ENCODE measurements at regions not wholly inside any gene's neighbourhood (a gene's known extent, or its start where the extent isn't known, plus 50 kb on each side); places are given as distances from the start of the nearest gene placed in this dataset.

DNA sequence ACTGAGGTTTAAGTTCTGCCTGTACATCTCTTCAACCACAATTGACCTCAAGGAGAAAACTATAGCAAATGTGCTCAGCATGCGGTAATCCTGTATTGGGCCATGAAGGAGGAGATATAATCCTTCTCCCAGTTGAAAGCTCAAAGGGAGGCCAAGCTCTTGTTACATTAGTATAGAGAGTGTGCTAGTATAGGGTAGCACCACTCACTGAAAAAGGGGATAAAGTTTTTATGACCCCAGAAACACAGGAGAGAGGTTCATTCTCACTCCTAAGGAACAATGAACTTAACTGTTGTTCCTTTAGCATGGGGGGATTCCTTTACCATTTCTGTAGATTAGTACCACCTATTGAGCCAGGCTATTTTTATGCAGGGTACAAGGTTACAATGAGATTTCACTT lies 267.7 kb downstream of the LRRIQ3 start:
- CTCF ChIA-PET, result no interaction called here
- BruUV-seq (replicated peaks), result no TSS peak
- intact Hi-C loops (cut with micrococcal nuclease), result no loop called here

More for the DNA sequence above, 267.7 kb downstream of the LRRIQ3 start:
- Histone ChIP-seq H3K9me3 (replicated peaks; ENCODE audit: control insufficient read depth, insufficient read depth, low read length) (no peaks in the 10 kb centered on the region), H3K9ac (replicated peaks; ENCODE audit: extremely low read depth, insufficient read depth, low read length) (no peak overlapping the region), H3K27ac (ENCODE audit: insufficient read depth, low read depth, low read length) (no peak overlapping the region), H3K79me2 (ENCODE audit: control insufficient read depth, insufficient read depth, low read length) (no peaks in the 10 kb centered on the region), H2AFZ (ENCODE audit: low read depth, low read length) (no peak overlapping the region), H3K4me2 (ENCODE audit: insufficient read depth, low read length) (no peak overlapping the region), H3K36me3 (ENCODE audit: control insufficient read depth in 2 of 2, extremely low read depth in 1 of 2, insufficient read depth in 2 of 2, low read length in 2 of 2) (no peaks in the 10 kb centered on the region), H3K4me1 (ENCODE audit: control insufficient read depth, extremely low read depth, insufficient read depth, low read length) (no peaks in the 10 kb centered on the region), H3K9me1 (replicated peaks; ENCODE audit: control insufficient read depth, extremely low read depth, insufficient read depth, low read length) (no peaks in the 10 kb centered on the region), H3K4me3 (replicated peaks in 1 of 3; ENCODE audit: insufficient read depth in 1 of 3, low read depth in 1 of 3, low read length in 3 of 3) (no peak overlapping the region), H3K27me3 (ENCODE audit: control insufficient read depth in 2 of 2, insufficient read depth in 2 of 2, low read length in 2 of 2) (no peaks in the 10 kb centered on the region), H4K20me1 (replicated peaks; ENCODE audit: control insufficient read depth, extremely low read depth, insufficient read depth, low read length) (no peaks in the 10 kb centered on the region)
- FAIRE-seq, result no peak
- DNase-seq (ENCODE audit: low read depth, low spot score), result no peak
- dilution Hi-C loops (cut with MboI; ENCODE audit: extremely low pct_ligation_motif_present, low sequenced_read_pairs), result no loop called here
- no peak for TF ChIP-seq GATA2 (IDR thresholded peaks at IDR 0.05; ENCODE audit: insufficient read depth, insufficient read length, low read depth, low read length)
- TF ChIP-seq EZH2 (IDR thresholded peaks at IDR 0.05; ENCODE audit: borderline replicate concordance, low read depth, low read length, severe bottlenecking), result no peak
- TF ChIP-seq FOS (IDR thresholded peaks at IDR 0.05; ENCODE audit: borderline replicate concordance, insufficient read depth, low read length), result no peak
- TF ChIP-seq JUN (IDR thresholded peaks at IDR 0.05; ENCODE audit: borderline replicate concordance, insufficient read depth, insufficient read length, low read depth), result no peak
- no peak for TF ChIP-seq POLR2A (IDR thresholded peaks at IDR 0.05; ENCODE audit: low read depth, low read length)
- TF ChIP-seq MAX (IDR thresholded peaks at IDR 0.05; ENCODE audit: insufficient read depth, insufficient read length), result no peak
- no peak for TF ChIP-seq POLR2AphosphoS5 (IDR thresholded peaks at IDR 0.05; ENCODE audit: insufficient read depth, low read depth, low read length)
- TF ChIP-seq, protein P1, sequence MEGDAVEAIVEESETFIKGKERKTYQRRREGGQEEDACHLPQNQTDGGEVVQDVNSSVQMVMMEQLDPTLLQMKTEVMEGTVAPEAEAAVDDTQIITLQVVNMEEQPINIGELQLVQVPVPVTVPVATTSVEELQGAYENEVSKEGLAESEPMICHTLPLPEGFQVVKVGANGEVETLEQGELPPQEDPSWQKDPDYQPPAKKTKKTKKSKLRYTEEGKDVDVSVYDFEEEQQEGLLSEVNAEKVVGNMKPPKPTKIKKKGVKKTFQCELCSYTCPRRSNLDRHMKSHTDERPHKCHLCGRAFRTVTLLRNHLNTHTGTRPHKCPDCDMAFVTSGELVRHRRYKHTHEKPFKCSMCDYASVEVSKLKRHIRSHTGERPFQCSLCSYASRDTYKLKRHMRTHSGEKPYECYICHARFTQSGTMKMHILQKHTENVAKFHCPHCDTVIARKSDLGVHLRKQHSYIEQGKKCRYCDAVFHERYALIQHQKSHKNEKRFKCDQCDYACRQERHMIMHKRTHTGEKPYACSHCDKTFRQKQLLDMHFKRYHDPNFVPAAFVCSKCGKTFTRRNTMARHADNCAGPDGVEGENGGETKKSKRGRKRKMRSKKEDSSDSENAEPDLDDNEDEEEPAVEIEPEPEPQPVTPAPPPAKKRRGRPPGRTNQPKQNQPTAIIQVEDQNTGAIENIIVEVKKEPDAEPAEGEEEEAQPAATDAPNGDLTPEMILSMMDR (IDR thresholded peaks at IDR 0.05; ENCODE audit: extremely low read depth in 1 of 2, insufficient read depth in 1 of 2, low read depth in 1 of 2, low read length in 2 of 2), result no peak
- no peak for TF ChIP-seq MYC (IDR thresholded peaks at IDR 0.05; ENCODE audit: low read depth, low read length)
- POLR2A ChIA-PET, result no interaction called here

All from endothelial cell of umbilical vein (primary cell).